ENCODE measurements at regions not wholly inside any gene's neighbourhood (a gene's known extent, or its start where the extent isn't known, plus 50 kb on each side); places are given as distances from the start of the nearest gene placed in this dataset.

DNA sequence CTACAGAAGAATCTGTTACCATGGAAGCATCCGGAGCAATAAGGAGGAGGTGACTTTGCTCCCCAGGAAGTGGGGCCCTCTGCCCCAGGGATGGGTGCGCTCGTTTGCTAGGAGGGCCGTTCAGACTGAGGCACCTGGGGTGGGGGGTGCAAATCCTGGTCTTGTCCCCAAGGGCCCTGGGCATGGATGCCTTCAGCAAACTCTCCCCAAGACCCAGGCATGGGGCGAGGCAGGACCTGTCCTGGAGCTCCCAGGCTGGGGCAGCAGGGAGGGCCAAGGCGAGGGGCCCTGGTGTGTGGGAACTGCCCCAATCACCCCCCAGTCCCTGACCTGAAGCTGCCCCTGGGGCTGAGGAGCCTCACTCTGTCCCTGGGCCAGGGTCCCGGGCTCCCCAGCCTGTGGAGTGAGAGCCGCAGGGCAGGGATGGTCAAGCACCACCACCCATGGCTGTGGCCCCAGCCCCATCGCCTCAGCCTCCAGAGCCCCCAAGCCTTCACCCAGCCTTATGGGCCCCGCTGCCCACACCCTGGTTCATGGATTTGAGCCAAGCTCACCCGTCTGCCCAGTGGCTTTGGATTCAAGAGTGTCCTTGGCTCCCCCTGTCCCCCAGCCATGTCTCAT lies 240.6 kb upstream of the SGCG start:
- TF ChIP-seq, protein P1, sequence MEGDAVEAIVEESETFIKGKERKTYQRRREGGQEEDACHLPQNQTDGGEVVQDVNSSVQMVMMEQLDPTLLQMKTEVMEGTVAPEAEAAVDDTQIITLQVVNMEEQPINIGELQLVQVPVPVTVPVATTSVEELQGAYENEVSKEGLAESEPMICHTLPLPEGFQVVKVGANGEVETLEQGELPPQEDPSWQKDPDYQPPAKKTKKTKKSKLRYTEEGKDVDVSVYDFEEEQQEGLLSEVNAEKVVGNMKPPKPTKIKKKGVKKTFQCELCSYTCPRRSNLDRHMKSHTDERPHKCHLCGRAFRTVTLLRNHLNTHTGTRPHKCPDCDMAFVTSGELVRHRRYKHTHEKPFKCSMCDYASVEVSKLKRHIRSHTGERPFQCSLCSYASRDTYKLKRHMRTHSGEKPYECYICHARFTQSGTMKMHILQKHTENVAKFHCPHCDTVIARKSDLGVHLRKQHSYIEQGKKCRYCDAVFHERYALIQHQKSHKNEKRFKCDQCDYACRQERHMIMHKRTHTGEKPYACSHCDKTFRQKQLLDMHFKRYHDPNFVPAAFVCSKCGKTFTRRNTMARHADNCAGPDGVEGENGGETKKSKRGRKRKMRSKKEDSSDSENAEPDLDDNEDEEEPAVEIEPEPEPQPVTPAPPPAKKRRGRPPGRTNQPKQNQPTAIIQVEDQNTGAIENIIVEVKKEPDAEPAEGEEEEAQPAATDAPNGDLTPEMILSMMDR (IDR thresholded peaks at IDR 0.05; ENCODE audit: low read length), result no peak
- no peak for TF ChIP-seq EZH2 (IDR thresholded peaks at IDR 0.05; ENCODE audit: borderline replicate concordance, low read length)
